ENCODE measurements at regions not wholly inside any gene's neighbourhood (a gene's known extent, or its start where the extent isn't known, plus 50 kb on each side); places are given as distances from the start of the nearest gene placed in this dataset.
"Not testable (repeated sequence)": the region's sequence is repeated elsewhere in the genome, so short reads cannot be mapped to it uniquely, and the experiment has no call there.

DNA sequence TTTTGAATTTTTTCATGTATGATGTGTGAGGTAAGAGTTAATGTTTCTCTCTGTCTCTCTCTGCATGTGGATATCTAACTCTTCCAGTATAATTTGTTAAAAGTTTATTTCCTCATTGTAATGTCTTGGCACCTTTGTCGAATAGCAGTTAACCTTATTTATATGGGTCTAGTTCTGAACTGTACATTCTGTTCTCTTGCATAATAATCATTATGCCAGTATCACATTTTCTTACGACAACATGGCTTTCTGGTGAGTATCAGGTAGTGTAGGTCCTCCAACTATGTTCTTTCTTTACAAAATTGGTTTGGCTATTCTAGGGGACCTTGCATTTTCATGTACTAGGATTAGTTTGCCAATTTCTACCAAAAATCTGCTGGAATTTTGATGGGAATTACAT, 337.0 kb upstream of the FZD8 start:
- no peak for TF ChIP-seq CTCF (IDR thresholded peaks at IDR 0.05)
- Histone ChIP-seq H3K4me3 (no peak overlapping the region), H3K9me3 (no peaks in the 10 kb centered on the region), H3K36me3 (no peaks in the 10 kb centered on the region), H3K4me1 (no peaks in the 10 kb centered on the region), H3K27ac (no peak overlapping the region), H3K27me3 (no peaks in the 10 kb centered on the region)
- intact Hi-C loops (cut with DNase I): no loop called here
- DNase-seq (no peak), ATAC-seq (no peak), FAIRE-seq (no peak)
- 40 to 57% methylated on average over 2 of the region's 2 CpGs for WGBS, 2 donors

DNA sequence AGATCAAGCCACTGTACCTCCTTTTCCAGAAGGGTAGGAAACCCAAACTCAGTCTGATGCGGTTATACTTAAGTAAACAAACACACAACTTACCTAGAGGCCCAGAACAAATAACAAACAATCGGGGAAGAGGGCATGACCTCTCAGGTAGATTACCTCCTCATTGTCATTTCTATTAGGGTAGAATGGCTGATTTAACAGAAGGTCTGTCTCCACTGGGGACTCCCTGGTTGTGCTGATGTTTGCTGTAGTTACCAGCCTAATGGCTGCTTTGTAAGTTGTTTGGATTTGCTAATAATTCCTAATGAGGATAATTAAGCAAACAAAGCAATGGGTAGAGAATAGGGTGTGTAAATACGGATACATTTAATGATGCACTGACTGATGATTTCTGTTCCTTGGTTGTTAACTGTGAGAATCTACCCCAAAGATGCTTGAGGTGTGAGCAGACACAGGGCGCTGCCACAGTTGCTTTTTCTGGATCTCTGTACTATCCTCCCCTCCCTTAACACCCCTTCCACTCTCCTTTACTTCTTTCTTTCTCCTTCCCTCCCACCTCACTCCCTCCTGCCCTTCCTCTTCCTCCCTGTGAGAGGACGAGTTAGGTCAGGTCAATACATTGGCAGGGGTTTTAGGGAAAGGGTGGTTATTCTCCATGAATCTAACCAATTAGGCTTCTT, 332.0 kb upstream of the FZD8 start:
- H3K36me3 ChIP-seq; H3K27ac ChIP-seq; ATAC-seq; FAIRE-seq; H3K27me3 ChIP-seq; H3K4me3 ChIP-seq; DNase-seq; H3K9me3 ChIP-seq; intact Hi-C loops (cut with DNase I); H3K4me1 ChIP-seq: not testable (repeated sequence)
- 43 to 51% methylated on average over 5 of the region's 5 CpGs for WGBS, 2 donors

DNA sequence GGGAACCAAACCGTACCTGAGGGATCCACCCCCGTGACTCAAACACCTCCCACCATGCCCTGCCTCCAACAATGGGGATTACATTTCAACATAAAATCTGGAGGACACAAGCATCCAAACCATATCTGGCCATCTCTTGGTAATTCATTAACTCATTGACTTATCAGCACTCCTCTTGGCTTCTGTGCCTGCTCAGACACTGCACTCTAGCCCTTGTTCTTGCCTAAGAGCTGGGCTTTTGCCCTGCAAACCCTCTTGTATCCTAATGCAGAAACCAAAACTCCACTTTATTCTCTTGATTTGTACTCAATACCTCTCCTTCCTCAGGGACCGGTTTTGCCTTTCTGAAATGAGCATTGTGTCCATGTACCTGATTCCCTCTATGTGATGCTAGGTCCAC, 330.2 kb upstream of the FZD8 start:
- DNase-seq (no peak), FAIRE-seq (no peak), ATAC-seq (no peak)
- Histone ChIP-seq H3K9me3 (no peaks in the 10 kb centered on the region), H3K4me3 (no peak overlapping the region), H3K4me1 (no peaks in the 10 kb centered on the region), H3K27ac (no peak overlapping the region), H3K27me3 (no peaks in the 10 kb centered on the region), H3K36me3 (no peaks in the 10 kb centered on the region)
- 70 to 75% methylated on average over 3 of the region's 3 CpGs for WGBS, 2 donors
- intact Hi-C loops (cut with DNase I): no loop called here
- no peak for TF ChIP-seq CTCF (IDR thresholded peaks at IDR 0.05)

DNA sequence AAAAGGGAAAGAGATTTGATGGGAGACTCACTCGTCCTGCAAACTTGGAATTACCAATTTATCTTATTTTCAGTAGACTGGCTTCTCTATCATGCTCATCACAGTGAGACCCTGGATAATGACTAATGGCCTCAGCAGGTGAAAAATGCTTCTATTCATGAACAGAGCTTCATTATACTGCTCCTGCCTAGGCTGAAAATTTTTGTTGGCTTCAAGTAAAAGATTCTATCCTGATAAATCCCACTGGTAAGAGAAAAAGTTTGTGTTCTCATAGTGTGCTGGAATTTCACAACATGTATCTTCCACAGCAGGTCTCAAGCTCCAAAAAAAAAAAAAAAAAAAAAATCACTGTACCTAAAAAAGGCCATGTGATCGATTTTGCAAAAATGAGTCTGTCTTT, 329.3 kb upstream of the FZD8 start:
- Histone ChIP-seq H3K4me3 (no peak overlapping the region), H3K36me3 (no peaks in the 10 kb centered on the region), H3K4me1 (no peaks in the 10 kb centered on the region), H3K9me3 (no peaks in the 10 kb centered on the region), H3K27me3 (no peaks in the 10 kb centered on the region), H3K27ac (no peak overlapping the region)
- no peak for FAIRE-seq
- intact Hi-C loops (cut with DNase I): no loop called here
- ATAC-seq: no peak
- no peak for TF ChIP-seq CTCF (IDR thresholded peaks at IDR 0.05)
- WGBS, 2 donors: 32 to 39% methylated on average over 2 of the region's 2 CpGs
- no peak for DNase-seq

DNA sequence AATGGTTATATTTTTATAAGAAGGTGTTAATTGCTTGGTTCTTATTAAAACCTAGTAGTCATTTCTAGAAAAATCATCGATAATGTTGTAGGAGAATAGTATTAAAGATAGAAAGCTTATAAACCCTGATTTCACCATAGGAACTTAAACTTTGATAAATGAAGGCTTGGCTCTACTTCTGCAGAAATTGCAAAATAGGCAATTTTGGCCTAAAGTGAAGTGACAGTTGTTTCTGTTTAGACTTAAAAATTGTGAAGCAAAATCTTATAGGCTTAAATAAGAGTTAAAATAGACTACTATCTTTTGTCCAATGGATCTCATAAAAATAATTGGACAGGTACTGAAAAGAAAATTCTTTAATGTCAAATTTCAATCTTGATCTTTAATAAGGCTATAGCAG, 321.6 kb upstream of the FZD8 start:
- ATAC-seq (no peak), DNase-seq (no peak), FAIRE-seq (no peak)
- Histone ChIP-seq H3K36me3 (no peaks in the 10 kb centered on the region), H3K4me3 (no peak overlapping the region), H3K4me1 (no peaks in the 10 kb centered on the region), H3K27ac (no peak overlapping the region), H3K9me3 (no peaks in the 10 kb centered on the region), H3K27me3 (no peaks in the 10 kb centered on the region)
- TF ChIP-seq CTCF (IDR thresholded peaks at IDR 0.05): no peak
- intact Hi-C loops (cut with DNase I): no loop called here
- 73 to 94% methylated on average over 1 of the region's 1 CpG for WGBS, 2 donors
